CD4-positive, alpha-beta T cell treated with Interleukin-4 for 4 hours (primary cell): ENCODE measurements at regions not wholly inside any gene's neighbourhood (a gene's known extent, or its start where the extent isn't known, plus 50 kb on each side); places are given as distances from the start of the nearest gene placed in this dataset.
"Not testable (repeated sequence)": the region's sequence is repeated elsewhere in the genome, so short reads cannot be mapped to it uniquely, and the experiment has no call there.

Experiments used
- DNase-seq: peaks from one replicate; pipeline ENCODE4 v3.0.0-alpha.2; 2020

GRCh38 chr2:128416806-128417205 lies 98.1 kb upstream of the HS6ST1 start:
- no peak for DNase-seq

GRCh38 chr2:128417264-128417663 lies 98.6 kb upstream of the HS6ST1 start:
- not testable (repeated sequence) for DNase-seq

- no peak for DNase-seq
These were observed 101.5 kb upstream of the HS6ST1 start for GRCh38 chr2:128420131-128420530.

GRCh38 chr2:128420776-128421175 lies 102.1 kb upstream of the HS6ST1 start:
- no peak for DNase-seq

- DNase-seq = no peak
These were observed 102.6 kb upstream of the HS6ST1 start for GRCh38 chr2:128421286-128421685.

- no peak for DNase-seq
These were observed 103.2 kb upstream of the HS6ST1 start for GRCh38 chr2:128421861-128422311.

- DNase-seq = no peak
These were observed 103.9 kb upstream of the HS6ST1 start for GRCh38 chr2:128422571-128422970.

- no peak for DNase-seq
These were observed 105.1 kb upstream of the HS6ST1 start for GRCh38 chr2:128423788-128424165.

- DNase-seq = no peak
These were observed 105.9 kb upstream of the HS6ST1 start for GRCh38 chr2:128424406-128425171.

GRCh38 chr2:128425216-128425615 lies 106.5 kb upstream of the HS6ST1 start:
- DNase-seq = no peak

- DNase-seq = no peak
These were observed 107.3 kb upstream of the HS6ST1 start for GRCh38 chr2:128425731-128426620.

- no peak for DNase-seq
These were observed 108.7 kb upstream of the HS6ST1 start for GRCh38 chr2:128427413-128427755.

- no peak for DNase-seq
These were observed 109.7 kb upstream of the HS6ST1 start for GRCh38 chr2:128428415-128428814.

GRCh38 chr2:128432423-128432822 lies 113.8 kb upstream of the HS6ST1 start:
- no peak for DNase-seq

- DNase-seq = no peak
These were observed 115.4 kb upstream of the HS6ST1 start for GRCh38 chr2:128433911-128434550.

- DNase-seq = no peak
These were observed 117.2 kb upstream of the HS6ST1 start for GRCh38 chr2:128435576-128436478.

GRCh38 chr2:128436479-128437203 lies 118.0 kb upstream of the HS6ST1 start:
- DNase-seq = no peak

- DNase-seq = no peak
These were observed 118.5 kb upstream of the HS6ST1 start for GRCh38 chr2:128437204-128437565.

- no peak for DNase-seq
These were observed 119.4 kb upstream of the HS6ST1 start for GRCh38 chr2:128438091-128438490.

- DNase-seq = no peak
These were observed 119.9 kb upstream of the HS6ST1 start for GRCh38 chr2:128438586-128438985.

- no peak for DNase-seq
These were observed 120.5 kb upstream of the HS6ST1 start for GRCh38 chr2:128439031-128439790.
